Osteoblast (primary cell): ENCODE measurements at regions not wholly inside any gene's neighbourhood (a gene's known extent, or its start where the extent isn't known, plus 50 kb on each side); places are given as distances from the start of the nearest gene placed in this dataset.

Source experiments
- DNase-seq: peaks from one replicate; pipeline ENCODE4 v3.0.0; 2011; ENCODE audit warnings: low spot score, mixed read lengths; ENCODE audit not compliant: insufficient read length; ENCODE audit errors: missing footprints
- H2AFZ ChIP-seq: 2 replicates; pipeline ENCODE4 v1.6.0; 2011; ENCODE audit warnings: mild to moderate bottlenecking, low read length
- H3K27ac ChIP-seq: 2 replicates; pipeline ENCODE4 v1.5.1; 2011; ENCODE audit warnings: mild to moderate bottlenecking, low read depth, low read length, moderate library complexity
- H3K27me3 ChIP-seq: 2 replicates; pipeline ENCODE4 v1.6.0; 2012; ENCODE audit warnings: mild to moderate bottlenecking, control low read depth, inconsistent platforms, low read length, moderate library complexity; ENCODE audit not compliant: insufficient read depth
- H3K36me3 ChIP-seq: 2 replicates; pipeline ENCODE4 v1.5.1; 2011; ENCODE audit warnings: mild to moderate bottlenecking, low read length, control low read depth, moderate library complexity; ENCODE audit not compliant: insufficient read depth
- H3K4me1 ChIP-seq: 2 replicates; pipeline ENCODE4 v1.5.1; 2011; ENCODE audit warnings: mild to moderate bottlenecking, low read length, control low read depth, moderate library complexity; ENCODE audit not compliant: insufficient read depth
- H3K4me2 ChIP-seq: 2 replicates; pipeline ENCODE4 v1.6.0; 2011; ENCODE audit warnings: mild to moderate bottlenecking, low read length; ENCODE audit not compliant: insufficient read depth
- H3K4me3 ChIP-seq: fragments of 200-600 bp; sonication (generic); 3 replicates; pipeline ENCODE4 v1.5.1; 2012; ENCODE audit warnings: mild to moderate bottlenecking, low read length, inconsistent platforms; ENCODE audit not compliant: insufficient read depth
- H3K79me2 ChIP-seq: 2 replicates; pipeline ENCODE4 v1.6.0; 2012; ENCODE audit warnings: mild to moderate bottlenecking, low read length, control low read depth, inconsistent platforms; ENCODE audit not compliant: insufficient read depth
- H3K9me3 ChIP-seq: 2 replicates; pipeline ENCODE4 v1.5.1; 2011; ENCODE audit warnings: low read depth, low read length, control low read depth
- H4K20me1 ChIP-seq: 2 replicates; pipeline ENCODE4 v1.6.0; 2012; ENCODE audit warnings: mild to moderate bottlenecking, low read length, control low read depth; ENCODE audit not compliant: insufficient read depth
- CTCF ChIP-seq: IDR thresholded peaks from 2 replicates; pipeline ENCODE4 v1.5.1; 2011; ENCODE audit warnings: mild to moderate bottlenecking, low read depth, low read length, moderate library complexity; ENCODE audit errors: extremely low read depth

- Histone ChIP-seq H3K79me2 (no peaks in the 10 kb centered on the region), H3K4me2 (no peak overlapping the region), H3K27me3 (no peaks in the 10 kb centered on the region), H3K36me3 (no peaks in the 10 kb centered on the region), H3K4me1 (peaks cover 4% of the 10 kb centered on the region), H3K9me3 (no peaks in the 10 kb centered on the region), H2AFZ (peak overlapping the region; percentile 18), H4K20me1 (no peaks in the 10 kb centered on the region), H3K27ac (no peak overlapping the region), H3K4me3 (no peak overlapping the region)
- peak; percentile 51 for DNase-seq
- TF ChIP-seq CTCF: no peak
These were observed 371.9 kb downstream of the CETN3 start for GRCh38 chr5:90037646-90038045.

GRCh38 chr5:90022711-90023053 is 386.9 kb downstream of the CETN3 start:
- H4K20me1 ChIP-seq: no peaks in the 10 kb centered on the region
- H3K36me3 ChIP-seq: no peaks in the 10 kb centered on the region
- no peak overlapping the region for H3K4me2 ChIP-seq
- H3K27ac ChIP-seq: no peak overlapping the region
- H3K4me3 ChIP-seq: no peak overlapping the region
- H3K79me2 ChIP-seq: no peaks in the 10 kb centered on the region
- H3K4me1 ChIP-seq: peaks cover 8% of the 10 kb centered on the region
- peak overlapping the region; percentile 5 for H2AFZ ChIP-seq
- no peaks in the 10 kb centered on the region for H3K9me3 ChIP-seq
- H3K27me3 ChIP-seq: no peaks in the 10 kb centered on the region
- DNase-seq: no peak
- no peak for TF ChIP-seq CTCF

GRCh38 chr5:90022002-90022710 is 387.4 kb downstream of the CETN3 start:
- H2AFZ ChIP-seq: peak overlapping the region; percentile 17
- H3K27ac ChIP-seq: no peak overlapping the region
- H3K4me3 ChIP-seq: no peak overlapping the region
- H3K4me2 ChIP-seq: no peak overlapping the region
- no peaks in the 10 kb centered on the region for H3K9me3 ChIP-seq
- no peaks in the 10 kb centered on the region for H3K36me3 ChIP-seq
- no peaks in the 10 kb centered on the region for H3K27me3 ChIP-seq
- peaks cover 8% of the 10 kb centered on the region for H3K4me1 ChIP-seq
- no peaks in the 10 kb centered on the region for H3K79me2 ChIP-seq
- TF ChIP-seq CTCF: no peak
- H4K20me1 ChIP-seq: no peaks in the 10 kb centered on the region
- no peak for DNase-seq

- peak; percentile 72 for DNase-seq
- Histone ChIP-seq H3K4me1 (peaks cover 10% of the 10 kb centered on the region), H4K20me1 (no peaks in the 10 kb centered on the region), H3K36me3 (no peaks in the 10 kb centered on the region), H2AFZ (no peak overlapping the region), H3K27me3 (no peaks in the 10 kb centered on the region), H3K27ac (peak overlapping the region; percentile 76), H3K9me3 (no peaks in the 10 kb centered on the region), H3K4me3 (peak overlapping the region; percentile 54), H3K4me2 (peak overlapping the region; percentile 67), H3K79me2 (no peaks in the 10 kb centered on the region)
- no peak for TF ChIP-seq CTCF
These were observed 388.7 kb downstream of the CETN3 start for GRCh38 chr5:90020575-90021538.
